Tibial artery (tissue), 4 donors: ENCODE measurements at regions not wholly inside any gene's neighbourhood (a gene's known extent, or its start where the extent isn't known, plus 50 kb on each side); places are given as distances from the start of the nearest gene placed in this dataset.

Experiments
- DNase-seq, 2 donors: peaks; one replicate each; pipeline ENCODE4 v3.0.0-alpha.2; 2019
- H3K27ac ChIP-seq, 2 donors: fragments of 200-600 bp; sonication (generic) in 1 of 2; 1 replicate in 1 of 2; 2 replicates in 1 of 2; pipeline ENCODE4 v1.5.1; 2018 to 2019; ENCODE audit warnings: mild to moderate bottlenecking in 1 of 2
- H3K27me3 ChIP-seq, 2 donors: fragments of 200-600 bp; sonication (generic) in 1 of 2; one replicate each; pipeline versions ENCODE4 v1.5.1 to v1.6.0; 2016 to 2019
- H3K36me3 ChIP-seq, 3 donors: fragments of 200-600 bp; sonication (generic) in 2 of 3; one replicate each; pipeline ENCODE4 v1.5.1; 2016 to 2019; ENCODE audit warnings: mild to moderate bottlenecking in 2 of 3
- H3K4me1 ChIP-seq, 4 donors: fragments of 200-600 bp; sonication (generic) in 2 of 4; 1 replicate in 3 of 4; 2 replicates in 1 of 4; pipeline ENCODE4 v1.5.1; 2016 to 2019
- H3K4me3 ChIP-seq, 2 donors: fragments of 200-600 bp; sonication (generic) in 1 of 2; 1 replicate in 1 of 2; 2 replicates in 1 of 2; pipeline ENCODE4 v1.5.1; 2018 to 2019; ENCODE audit warnings: mild to moderate bottlenecking in 2 of 2
- H3K9me3 ChIP-seq, 3 donors: fragments of 200-600 bp; sonication (generic) in 1 of 3; one replicate each; pipeline ENCODE4 v1.5.1; 2016 to 2019
- CTCF ChIP-seq, 2 experiments: fragments of 200-600 bp in 1 of 2; fragments of 450-650 bp in 1 of 2; IDR thresholded peaks; one replicate each; pipeline ENCODE4 v1.5.1; 2017 to 2019; ENCODE audit warnings: antibody characterized with exemption in 2 of 2, mild to moderate bottlenecking in 1 of 2, moderate library complexity in 1 of 2
- intact Hi-C: fragments of 100-400 bp; cut with DNase I; formaldehyde crosslinking; loops from one replicate; pipeline ENCODE4 v1.15.0; 2023; ENCODE audit warnings: low total_unique reads

- no peak for TF ChIP-seq CTCF (IDR thresholded peaks at IDR 0.05)
- intact Hi-C loops = no loop called here
- Histone ChIP-seq H3K27ac (no peak overlapping the region), H3K9me3 (no peaks in the 10 kb centered on the region), H3K36me3 (no peaks in the 10 kb centered on the region), H3K27me3 (no peaks in the 10 kb centered on the region), H3K4me1 (no peaks in the 10 kb centered on the region), H3K4me3 (no peak overlapping the region)
- DNase-seq = no peak
Observed at GRCh38 chr1:73500154-73500553, 697.8 kb downstream of the LRRIQ3 start.

GRCh38 chr1:73499671-73500070, 698.3 kb downstream of the LRRIQ3 start:
- Histone ChIP-seq H3K4me3 (no peak overlapping the region), H3K27ac (no peak overlapping the region), H3K36me3 (no peaks in the 10 kb centered on the region), H3K4me1 (no peaks in the 10 kb centered on the region), H3K27me3 (no peaks in the 10 kb centered on the region), H3K9me3 (no peaks in the 10 kb centered on the region)
- intact Hi-C loops = no loop called here
- TF ChIP-seq CTCF (IDR thresholded peaks at IDR 0.05) = no peak
- no peak for DNase-seq

GRCh38 chr1:73491621-73492020, 706.4 kb downstream of the LRRIQ3 start:
- no peak overlapping the region for H3K27ac ChIP-seq
- intact Hi-C loops = no loop called here
- H3K4me1 ChIP-seq = no peaks in the 10 kb centered on the region
- no peak for TF ChIP-seq CTCF (IDR thresholded peaks at IDR 0.05)
- H3K9me3 ChIP-seq = no peaks in the 10 kb centered on the region
- H3K4me3 ChIP-seq = no peak overlapping the region
- H3K36me3 ChIP-seq = no peaks in the 10 kb centered on the region
- no peaks in the 10 kb centered on the region for H3K27me3 ChIP-seq
- DNase-seq = no peak

- no peak overlapping the region for H3K27ac ChIP-seq
- DNase-seq = no peak
- no peaks in the 10 kb centered on the region for H3K27me3 ChIP-seq
- intact Hi-C loops = no loop called here
- peaks cover 0 to 14% (median 2%) of the 10 kb centered on the region in 4 donors for H3K4me1 ChIP-seq
- no peaks in the 10 kb centered on the region for H3K36me3 ChIP-seq
- H3K4me3 ChIP-seq = no peak overlapping the region
- TF ChIP-seq CTCF (IDR thresholded peaks at IDR 0.05) = no peak
- H3K9me3 ChIP-seq = no peaks in the 10 kb centered on the region
Observed at GRCh38 chr1:73475316-73475870, 722.6 kb downstream of the LRRIQ3 start.

GRCh38 chr1:73472810-73473209, 725.2 kb downstream of the LRRIQ3 start:
- Histone ChIP-seq H3K27ac (no peak overlapping the region), H3K27me3 (no peaks in the 10 kb centered on the region), H3K4me3 (no peak overlapping the region), H3K36me3 (no peaks in the 10 kb centered on the region), H3K4me1 (peaks cover 0 to 14% (median 2%) of the 10 kb centered on the region in 4 donors), H3K9me3 (no peaks in the 10 kb centered on the region)
- intact Hi-C loops = no loop called here
- DNase-seq = no peak
- TF ChIP-seq CTCF (IDR thresholded peaks at IDR 0.05) = no peak

GRCh38 chr1:73467731-73468130, 730.2 kb downstream of the LRRIQ3 start:
- no peaks in the 10 kb centered on the region for H3K27me3 ChIP-seq
- TF ChIP-seq CTCF (IDR thresholded peaks at IDR 0.05) = no peak
- H3K4me1 ChIP-seq = no peaks in the 10 kb centered on the region
- no peak overlapping the region for H3K4me3 ChIP-seq
- no peaks in the 10 kb centered on the region for H3K36me3 ChIP-seq
- DNase-seq = no peak
- H3K9me3 ChIP-seq = no peaks in the 10 kb centered on the region
- no peak overlapping the region for H3K27ac ChIP-seq
- intact Hi-C loops = no loop called here
